CD4-positive, alpha-beta T cell treated with Interleukin-15 for 1 hour (primary cell): ENCODE measurements at regions not wholly inside any gene's neighbourhood (a gene's known extent, or its start where the extent isn't known, plus 50 kb on each side); places are given as distances from the start of the nearest gene placed in this dataset.

Source experiments
- DNase-seq: peaks from one replicate; pipeline ENCODE4 v3.0.0-alpha.2; 2020

DNA sequence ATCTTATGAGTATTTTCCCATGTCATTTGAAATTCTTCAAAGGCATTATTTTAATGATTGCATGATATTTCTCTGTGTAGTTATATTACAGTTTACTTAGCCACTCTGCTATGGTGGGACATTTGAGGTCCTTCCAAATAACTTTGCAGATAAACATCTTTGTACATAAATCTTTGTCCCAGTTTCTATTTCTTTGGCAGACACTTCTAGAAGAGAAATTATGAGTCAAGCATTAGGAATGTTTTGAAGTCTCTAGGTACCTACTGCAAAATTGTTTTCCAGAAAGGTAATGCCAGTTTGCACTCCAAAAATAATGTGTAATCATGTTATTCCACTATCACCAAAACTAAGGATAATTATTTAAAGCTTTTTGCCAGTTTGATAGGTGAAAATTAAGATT lies 149.7 kb downstream of the EN1 start:
- DNase-seq: no peak

DNA sequence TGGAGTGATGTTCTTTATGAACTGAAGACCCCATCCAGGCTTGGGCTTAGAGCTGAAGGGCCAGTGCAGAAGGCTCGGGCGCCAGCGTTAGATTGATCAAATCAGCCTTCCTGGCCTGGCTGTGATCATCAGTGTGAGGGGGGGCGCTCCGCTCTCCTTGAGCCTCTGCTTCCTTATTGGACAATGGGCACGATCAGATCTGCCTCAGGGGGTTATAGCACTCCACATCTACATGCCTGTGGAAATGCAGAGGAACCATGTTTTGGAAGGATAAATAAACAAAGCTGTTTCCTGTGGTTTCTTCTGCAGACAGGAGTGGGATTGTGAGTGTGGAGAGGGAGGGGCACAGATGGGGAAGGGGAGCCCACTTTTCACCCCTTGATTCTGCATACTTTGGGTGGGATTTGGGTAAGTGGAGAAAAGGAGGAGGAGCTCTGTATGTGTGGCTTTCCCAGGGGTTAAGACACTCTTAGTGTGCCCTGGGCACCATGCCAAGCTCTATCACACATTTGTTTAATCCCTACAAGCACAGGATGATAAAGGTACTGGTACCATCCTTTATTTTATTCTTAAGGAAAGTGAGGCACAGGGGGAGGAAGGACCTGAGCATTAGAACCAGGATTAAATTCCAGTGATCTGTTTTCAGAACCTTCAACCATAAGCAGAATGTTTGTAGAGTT lies 150.5 kb downstream of the EN1 start:
- DNase-seq: no peak

DNA sequence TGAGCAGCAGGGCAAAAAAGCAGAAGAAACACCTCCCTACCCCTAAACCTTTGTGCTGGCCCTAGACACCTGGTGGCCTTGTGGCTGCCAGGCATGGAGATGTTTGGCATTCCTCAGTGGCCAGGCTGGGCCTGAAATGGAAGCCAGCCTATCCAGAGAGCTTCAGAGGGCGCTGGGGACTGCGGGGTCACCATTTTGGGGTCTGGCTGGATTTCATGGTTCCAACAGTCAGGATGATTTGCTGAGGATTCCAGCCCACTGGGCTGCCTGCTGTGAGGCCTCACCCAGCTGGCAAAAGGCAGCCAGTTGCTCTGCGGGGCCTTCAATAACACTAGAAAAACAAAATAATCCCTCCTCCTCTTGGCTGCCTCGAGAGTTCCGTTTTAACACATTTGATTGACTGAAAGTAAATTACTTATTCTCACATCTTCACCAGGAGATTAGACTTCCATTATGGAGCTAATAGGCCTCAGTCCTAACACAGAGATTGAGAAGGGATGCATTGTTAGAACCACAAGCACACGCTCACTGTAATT lies 154.1 kb downstream of the EN1 start:
- no peak for DNase-seq

DNA sequence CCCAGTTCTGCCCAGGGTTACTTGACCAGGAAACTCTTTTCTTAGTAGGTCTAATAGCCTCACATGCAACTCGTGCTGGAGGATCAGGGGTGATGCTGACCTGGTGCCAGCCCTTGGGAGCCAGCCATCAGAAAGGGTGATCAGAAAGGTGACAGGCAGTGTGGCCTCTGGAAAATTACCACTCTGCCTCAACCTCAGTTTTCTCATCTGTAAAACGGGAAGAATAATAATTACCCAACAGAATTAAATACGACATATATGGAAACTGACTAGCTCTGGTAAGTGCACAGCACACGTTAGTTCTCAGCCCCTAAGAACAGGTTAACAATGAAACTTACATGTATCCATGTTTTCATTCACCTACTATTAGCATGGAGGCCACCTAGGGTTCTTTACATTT lies 157.6 kb downstream of the EN1 start:
- no peak for DNase-seq

DNA sequence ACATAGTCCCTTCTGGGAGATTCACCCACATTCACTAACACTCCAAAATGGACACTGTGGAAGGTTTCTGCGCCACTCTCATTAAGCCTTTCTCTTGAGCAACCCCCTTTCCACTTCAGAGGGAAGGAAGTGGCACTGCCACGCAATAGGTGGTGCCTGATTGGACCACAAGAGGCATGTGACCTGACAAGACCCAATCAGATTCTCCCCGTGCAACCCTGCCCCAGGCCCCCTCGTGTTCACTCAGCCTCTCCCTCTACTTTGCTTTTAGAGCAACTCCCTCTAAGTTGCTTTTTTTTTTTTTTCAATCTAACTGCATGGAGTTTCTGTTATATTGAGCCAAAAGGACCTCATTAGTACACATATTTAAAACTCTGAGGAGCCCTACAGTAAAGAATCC lies 158.0 kb downstream of the EN1 start:
- DNase-seq: no peak

DNA sequence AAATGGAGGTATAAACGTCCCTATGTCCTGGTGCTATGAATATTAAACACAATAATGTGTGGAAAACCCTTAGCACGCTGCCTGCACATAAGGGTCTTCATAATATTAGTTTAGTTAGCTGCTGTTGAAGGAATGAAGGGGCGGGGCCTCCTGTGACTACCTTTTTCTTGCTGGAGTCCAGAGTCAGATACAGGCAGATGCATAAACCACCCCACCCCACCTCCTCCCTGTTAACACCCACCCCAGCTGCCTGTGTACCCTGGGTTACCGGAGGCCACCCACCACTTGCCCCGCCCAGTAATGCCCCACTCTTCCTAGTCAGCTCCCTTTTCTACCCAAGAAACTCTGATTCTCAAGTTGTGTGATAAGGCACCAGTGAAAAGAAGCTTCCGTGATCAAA lies 158.4 kb downstream of the EN1 start:
- DNase-seq: no peak

DNA sequence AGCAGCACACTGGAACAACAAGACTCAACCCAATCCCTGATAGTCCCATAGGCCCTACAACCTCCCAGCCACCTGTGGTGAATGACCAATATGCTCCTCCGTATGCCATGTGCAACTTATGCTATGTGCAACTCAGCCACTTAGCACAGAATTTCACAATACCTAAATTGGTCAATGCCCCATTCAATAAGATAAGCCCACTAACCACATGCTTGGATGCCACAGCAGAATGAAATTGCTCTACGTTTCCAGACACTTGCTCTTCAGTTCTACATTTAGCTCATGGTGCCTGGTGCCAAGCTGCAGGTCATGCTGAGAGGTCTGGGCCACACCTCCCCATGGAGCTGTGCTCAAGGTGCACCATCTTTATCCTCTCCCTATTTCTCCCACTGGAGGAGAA lies 159.8 kb downstream of the EN1 start:
- no peak for DNase-seq

DNA sequence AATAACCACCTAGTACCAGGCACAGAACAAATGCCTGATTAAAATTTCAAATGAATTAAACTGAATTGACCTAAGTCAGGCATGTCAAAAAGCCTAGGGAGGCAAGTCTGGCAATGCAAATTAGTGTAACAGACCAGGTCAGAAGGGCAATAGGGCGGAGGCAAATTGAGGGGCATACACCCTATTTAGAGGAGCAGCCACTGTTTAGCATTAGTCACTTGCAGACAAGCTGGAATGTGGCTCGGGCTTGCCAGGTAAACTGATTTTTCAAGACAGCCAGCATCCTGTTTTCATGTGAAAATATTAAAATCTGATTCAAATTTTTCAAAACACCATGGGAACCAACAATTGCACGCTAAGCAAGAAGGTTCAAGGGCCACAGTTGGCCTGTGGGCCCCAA lies 160.3 kb downstream of the EN1 start:
- DNase-seq: no peak

DNA sequence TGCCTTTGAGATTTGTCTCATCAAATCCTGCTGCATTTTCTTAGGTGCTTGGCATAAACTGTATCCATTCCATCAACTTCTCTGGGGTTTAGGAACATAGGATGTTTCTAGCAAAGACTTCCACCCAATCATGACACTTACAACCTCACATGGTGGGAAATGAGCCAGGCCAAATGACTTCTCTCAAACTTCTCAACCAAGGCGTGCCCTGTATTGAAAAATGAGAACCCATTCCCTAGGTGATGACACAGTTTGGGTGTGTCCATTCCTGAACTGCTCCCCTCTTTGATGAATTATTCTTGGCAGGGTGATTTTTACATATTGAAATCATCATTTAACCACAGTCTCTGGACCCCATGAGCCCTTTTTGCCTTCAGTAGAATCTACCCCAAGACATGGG lies 161.1 kb downstream of the EN1 start:
- no peak for DNase-seq

DNA sequence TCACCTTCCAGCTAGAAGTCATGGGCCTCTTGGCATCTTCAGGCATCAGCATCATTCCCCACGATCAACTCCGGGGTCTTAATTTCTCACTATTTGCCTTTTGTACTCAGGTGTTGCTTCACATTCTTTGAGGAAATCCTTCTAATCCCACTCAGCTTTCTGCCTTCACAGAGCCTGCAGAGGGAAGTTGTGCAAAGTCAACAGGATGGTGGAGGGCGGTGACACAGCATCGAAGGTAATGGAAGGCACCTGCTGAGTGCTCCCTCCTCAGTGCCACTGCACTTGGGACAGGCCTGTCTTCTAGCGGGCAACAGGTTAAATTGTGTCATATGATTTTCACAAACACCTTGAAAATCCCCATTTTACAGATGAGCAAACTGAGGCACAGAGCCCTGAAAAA lies 164.0 kb downstream of the EN1 start:
- no peak for DNase-seq

DNA sequence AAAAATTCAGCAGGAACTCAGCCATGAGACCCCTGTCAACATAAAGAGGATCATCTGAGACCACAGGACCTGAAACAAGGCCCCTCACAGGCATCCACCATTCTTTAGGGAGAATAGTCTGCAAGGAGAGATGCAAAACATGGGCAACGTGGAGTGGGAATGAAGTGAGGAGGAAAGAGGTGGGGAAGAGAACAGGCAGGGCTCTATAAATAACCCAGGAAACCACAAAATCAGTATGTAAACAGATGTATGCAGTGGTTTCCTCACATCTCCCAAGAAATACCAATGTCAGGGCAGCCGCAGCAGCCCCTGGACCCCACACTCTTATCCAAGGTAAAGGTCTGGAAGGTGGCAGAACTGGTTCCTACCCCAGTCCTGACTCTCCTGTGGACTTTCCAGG lies 168.5 kb downstream of the EN1 start:
- DNase-seq: no peak

DNA sequence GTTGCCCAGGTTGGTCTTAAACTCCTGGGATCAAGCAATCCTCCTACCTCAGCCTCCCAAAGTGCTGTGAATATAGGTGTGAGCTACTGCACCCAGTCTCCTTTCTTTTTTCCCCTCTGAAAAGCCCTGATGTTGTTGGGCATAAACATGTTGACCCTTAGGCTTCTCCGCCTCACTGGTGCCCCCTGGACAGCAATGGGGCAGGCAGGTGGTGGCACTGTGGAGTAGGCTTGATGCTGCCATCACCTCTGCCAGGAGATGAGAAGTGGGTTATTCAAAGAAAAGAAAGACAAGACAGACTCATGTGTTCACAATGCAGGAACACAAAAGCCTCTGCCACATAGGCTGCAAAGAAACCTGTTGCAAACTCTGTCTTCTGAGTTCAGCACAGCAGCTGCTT lies 169.9 kb downstream of the EN1 start:
- DNase-seq: no peak

DNA sequence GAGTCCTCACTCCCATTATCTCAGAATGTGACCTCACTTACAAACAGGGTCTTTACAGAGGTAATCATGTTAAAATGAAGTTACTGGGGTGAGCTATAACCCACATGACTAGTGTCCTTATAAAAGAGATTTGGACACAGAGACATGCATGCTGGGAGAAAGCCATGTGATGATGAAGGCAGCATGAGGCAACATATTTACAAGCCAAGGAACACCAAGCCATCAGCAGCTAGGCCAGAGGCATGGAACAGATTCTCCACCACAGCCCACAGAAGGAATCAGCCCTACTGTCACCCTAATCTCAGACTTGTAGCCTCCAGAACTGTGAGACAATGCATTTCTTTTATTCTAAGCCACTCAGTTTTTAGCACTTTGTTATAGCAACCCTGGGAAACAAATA lies 171.9 kb downstream of the EN1 start:
- DNase-seq: no peak

DNA sequence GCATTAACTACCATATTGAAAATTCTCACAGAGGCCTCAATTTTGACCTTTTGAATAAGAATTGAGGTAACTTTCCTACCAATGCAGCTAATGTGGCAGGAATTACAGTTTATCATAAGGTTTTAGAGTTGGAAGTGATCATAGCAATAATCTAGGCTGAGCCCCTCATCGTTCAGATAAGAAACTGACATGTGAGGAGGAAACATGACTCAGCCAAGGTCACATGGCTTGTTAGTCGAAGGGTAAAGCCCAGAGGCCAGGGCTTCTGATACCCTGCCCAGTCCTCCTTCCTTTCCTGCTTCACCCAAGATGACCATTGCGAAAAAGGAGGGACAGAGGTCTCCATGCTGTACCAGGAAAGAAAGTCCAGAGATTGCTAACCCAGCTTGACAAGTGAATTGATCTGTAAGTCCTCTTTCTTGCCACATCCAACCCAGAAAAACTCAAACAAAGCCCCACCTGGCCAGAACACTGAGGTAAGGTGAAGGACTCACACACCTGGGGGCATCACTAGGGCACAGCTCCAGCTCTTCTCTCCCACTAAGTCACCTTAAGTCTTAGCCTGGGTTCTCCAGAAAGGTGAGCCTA lies 174.8 kb downstream of the EN1 start:
- no peak for DNase-seq

DNA sequence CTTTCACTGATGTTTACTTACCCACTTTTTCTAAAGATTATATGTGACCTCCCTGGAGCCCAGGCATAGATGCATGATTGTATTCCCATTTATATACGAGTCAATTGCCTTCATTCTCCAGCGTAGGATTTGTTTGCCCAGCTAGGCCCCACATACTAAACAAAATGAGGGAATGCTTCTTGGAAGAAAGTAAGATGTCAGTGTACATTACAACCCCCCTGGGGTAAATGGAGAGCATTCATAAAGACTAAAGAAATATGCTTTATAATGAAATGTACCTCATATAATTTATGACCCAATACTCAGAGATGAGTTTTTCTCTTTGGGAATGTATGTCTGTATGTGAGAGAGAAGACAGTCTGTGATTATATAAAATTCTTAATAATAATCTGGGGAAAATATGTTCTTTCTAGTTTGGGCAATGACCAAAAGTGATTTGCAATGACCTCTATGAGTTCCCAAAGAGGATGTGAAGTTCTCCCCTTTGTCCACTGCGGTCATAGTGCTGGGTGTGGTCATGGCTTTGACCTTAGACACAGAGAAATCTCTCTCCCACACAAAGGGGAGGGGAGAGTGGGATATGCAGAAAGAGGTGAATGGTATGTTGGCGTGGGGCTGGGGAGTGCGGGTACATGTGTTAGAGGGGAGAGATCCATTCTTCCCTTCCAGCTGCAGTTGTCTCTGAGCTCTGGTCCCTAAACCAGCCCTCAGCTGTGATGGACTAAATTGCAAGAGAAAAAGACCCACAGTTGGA lies 175.6 kb downstream of the EN1 start:
- DNase-seq: no peak

DNA sequence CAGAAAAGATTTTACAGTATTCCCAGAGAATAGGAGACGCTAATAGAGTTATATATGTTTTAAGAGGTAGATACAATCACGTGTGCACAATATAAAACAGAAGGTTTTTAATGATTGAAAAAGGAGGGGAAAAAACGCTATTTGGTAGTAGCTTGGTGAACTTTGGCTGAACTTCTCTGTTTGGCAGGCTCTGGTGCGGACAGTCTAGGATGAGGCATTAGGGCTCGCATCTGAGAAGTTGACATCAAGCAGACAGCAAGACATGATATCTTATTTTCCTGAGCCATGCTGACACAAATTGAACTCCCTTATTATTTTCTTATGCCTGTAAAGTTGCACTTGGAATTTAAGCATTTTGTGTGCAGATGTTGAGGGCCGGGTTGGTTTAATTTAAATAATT lies 176.6 kb downstream of the EN1 start:
- DNase-seq: no peak

DNA sequence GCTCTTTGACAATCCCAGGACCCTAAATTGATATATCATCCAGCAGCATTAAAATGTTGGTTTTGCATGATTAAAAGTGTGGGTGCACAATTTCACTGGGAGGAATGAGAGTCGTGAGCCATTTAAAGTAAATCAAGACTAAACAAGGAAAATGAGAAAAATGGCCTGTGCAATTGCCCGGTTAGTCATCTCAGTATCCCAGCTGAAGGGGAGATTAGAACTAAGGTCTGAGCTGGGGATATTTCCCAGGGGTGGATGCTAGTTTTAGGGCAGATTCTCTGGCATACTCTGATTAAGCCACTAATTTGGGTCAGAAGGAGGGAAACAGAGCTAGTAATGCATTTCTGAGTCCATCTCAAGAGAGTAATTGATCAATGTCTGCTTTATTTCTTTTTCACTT lies 177.2 kb downstream of the EN1 start:
- DNase-seq: no peak

DNA sequence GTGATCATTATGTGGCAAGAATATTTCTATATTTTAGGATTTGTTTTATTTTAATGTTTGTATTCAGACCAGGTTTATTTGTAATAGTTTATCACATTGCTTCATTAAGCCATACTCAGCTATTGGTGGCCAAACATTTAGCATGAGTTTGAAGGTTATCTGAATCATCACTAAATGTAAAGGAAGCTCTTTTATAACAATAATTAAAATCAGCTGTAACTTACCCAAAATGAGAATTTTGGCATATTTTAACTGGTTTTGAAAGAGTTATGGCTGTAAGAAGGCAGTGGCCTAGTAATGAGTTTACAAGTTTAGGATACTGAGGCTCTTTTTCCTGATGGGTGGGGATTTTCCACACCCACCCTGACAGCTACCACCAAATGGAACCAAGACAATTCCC lies 177.8 kb downstream of the EN1 start:
- DNase-seq: no peak

DNA sequence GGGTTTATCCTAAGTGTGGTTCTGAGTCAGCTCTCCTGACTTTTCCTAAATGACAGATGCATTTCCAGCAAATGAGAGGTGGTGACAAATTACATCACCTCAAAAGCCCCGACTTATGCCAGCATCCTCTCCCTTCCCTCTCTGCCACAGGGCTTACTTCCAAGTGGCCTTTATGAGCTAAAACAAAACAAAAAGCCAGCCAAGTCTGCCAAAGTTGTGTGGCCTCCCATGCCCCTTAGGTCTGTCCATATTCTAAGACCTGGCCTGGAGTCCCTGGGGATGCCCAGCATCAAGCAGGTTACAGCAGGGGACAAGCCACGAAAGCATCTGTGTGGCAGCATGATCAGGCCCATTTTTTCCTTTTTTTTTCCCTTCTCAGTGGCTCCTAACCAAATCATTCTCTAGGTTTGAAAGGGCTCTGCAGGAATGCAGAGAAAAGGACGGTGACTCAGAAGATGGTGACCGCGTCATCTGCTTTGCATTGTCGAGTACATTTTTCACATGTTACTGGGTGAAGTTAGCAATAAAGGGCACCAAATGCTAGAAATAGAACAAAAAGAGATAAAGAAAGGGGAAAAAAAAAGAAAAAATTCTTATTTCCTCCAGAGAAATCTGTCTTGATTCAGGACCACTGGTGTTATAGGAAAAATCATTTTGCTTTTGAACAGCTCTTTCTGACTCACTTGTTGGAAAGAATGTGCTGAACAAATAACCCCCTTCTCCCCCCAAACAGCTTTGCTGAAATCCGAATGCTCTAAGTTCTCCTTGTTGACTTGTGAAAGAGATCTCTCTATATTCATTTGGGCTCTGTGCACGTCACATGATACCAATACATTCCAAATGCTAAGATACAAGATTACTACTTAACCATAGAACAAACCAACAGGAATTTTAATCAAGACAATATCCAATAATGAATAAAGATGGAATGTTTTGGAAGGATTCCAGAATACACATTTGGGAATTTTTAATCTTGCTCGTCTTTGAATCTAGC lies 178.7 kb downstream of the EN1 start:
- no peak for DNase-seq

DNA sequence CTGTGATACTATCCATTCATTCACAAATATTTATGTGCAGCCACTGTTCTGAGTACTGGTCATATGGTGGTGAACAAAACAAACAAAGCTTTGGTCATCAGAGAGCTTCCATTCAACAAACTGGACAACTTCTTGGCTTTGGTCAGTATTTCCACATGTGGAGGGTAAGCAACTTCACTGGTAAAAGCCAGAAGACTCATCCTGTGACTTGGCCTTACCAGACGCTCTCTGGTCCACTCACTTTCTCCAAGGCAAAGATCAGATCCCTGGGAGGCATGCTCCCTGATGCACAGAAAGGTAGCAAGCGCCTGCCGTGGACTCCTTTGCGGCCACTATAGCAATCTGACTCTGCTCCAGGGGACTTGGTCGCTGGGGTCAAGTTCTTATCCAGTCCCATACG lies 179.5 kb downstream of the EN1 start:
- no peak for DNase-seq

DNA sequence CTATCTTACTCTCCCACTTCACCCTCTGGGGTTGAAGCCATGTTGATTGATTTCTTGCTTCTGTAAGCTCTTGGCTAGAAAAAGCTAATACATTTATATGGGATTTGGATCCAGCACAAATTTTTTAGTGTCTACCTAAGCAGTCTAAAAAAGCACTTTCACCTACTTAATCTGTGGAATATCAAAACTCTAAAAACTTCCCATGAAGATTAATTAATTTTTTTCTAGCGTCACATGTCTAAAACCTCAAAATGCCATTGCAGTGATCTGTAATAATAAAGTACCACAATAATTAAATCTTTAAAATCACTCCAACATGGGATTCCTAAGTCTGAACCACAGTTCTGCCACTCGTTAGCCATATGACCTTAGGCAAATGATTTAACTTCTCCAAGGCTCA lies 180.1 kb downstream of the EN1 start:
- DNase-seq: no peak

DNA sequence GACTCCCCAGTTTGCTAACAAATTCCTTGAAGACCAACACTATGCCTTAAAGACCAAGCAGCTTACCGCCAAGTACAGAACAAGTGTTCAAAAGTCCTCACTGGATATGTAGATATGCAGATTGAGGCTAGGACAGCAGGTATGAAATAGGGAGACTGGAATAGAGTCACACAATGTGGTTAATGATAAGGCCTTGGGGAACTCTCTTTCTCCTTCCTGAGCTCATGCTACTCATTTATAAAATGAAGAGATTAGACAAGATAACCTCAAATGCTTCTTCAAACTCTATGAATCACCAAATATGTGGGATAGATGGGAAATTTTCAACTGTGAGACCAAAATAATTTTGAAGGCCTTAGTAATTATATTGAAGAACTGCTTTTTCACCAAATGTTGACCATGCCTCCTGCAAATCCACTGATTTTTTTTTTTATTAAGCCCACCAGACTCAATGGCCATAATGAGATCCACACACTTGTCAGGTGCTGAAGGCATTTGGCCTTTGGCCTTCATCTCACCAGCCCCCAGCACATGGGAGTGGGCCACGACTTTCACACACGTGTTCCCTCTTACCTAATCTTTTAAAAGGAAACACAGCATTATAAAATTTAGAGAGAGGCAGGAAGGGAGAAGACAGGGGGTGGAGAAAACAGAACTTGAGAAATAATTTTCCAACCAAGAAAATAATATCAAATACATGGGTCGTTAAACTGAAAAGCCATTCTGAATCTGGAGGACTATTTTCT lies 181.5 kb downstream of the EN1 start:
- no peak for DNase-seq
